ENCODE measurements at regions not wholly inside any gene's neighbourhood (a gene's known extent, or its start where the extent isn't known, plus 50 kb on each side); places are given as distances from the start of the nearest gene placed in this dataset.

DNA sequence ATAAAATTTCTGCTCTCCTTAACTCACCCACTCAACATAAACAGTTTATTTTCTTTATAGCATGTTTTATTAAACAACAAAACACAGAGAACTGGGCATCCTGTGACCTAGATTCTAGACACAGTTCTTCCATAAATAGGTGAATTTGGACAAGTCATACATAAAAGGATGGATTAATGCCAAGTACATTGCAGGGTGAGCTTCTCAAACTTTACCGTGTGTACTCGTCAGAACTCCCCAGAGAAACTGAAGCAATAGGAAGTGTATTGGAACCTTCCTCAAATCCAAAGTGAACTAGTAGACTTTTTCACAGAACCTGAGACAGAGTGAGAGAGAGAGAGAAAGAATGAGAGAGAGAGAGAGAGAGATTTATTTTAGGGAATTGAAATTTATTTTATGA is 139.7 kb downstream of the CD47 start:
- no peaks in the 10 kb centered on the region for H3K27me3 Mint-ChIP-seq (ENCODE audit: insufficient read depth, unreplicated experiment)
- no peak for TF ChIP-seq CTCF (IDR thresholded peaks at IDR 0.05; ENCODE audit: unreplicated experiment)
- BruUV-seq (replicated peaks): no TSS peak
- peaks cover 6% of the 10 kb centered on the region for H3K4me1 Mint-ChIP-seq (ENCODE audit: insufficient read depth, unreplicated experiment)
- DNase-seq (ENCODE audit: unreplicated experiment): no peak
- no peak overlapping the region for H3K4me3 Mint-ChIP-seq (ENCODE audit: unreplicated experiment)
- no peaks in the 10 kb centered on the region for H3K36me3 Mint-ChIP-seq (ENCODE audit: insufficient read depth, unreplicated experiment)
- no peaks in the 10 kb centered on the region for H3K9me3 Mint-ChIP-seq (ENCODE audit: unreplicated experiment)
- ChIA-PET CTCF (interaction anchor here (0.6 to 2.8 kb wide), 2 partner anchors 13 to 24 kb away, joined by 3 to 11 read pairs; no protein-coding TSS in a partner anchor), POLR2A (interaction anchor here (0.7 kb wide), 1 partner anchor 138 kb away, joined by 3 read pairs; no protein-coding TSS in a partner anchor)
- H3K27ac Mint-ChIP-seq (ENCODE audit: low read depth, unreplicated experiment): no peak overlapping the region
- intact Hi-C loops (cut with micrococcal nuclease): no loop called here

- intact Hi-C loops (cut with micrococcal nuclease): no loop called here
- Mint-ChIP-seq H3K9me3 (ENCODE audit: unreplicated experiment) (no peaks in the 10 kb centered on the region), H3K4me1 (ENCODE audit: insufficient read depth, unreplicated experiment) (peaks cover 6% of the 10 kb centered on the region), H3K27me3 (ENCODE audit: insufficient read depth, unreplicated experiment) (no peaks in the 10 kb centered on the region), H3K27ac (ENCODE audit: low read depth, unreplicated experiment) (no peak overlapping the region), H3K4me3 (ENCODE audit: unreplicated experiment) (no peak overlapping the region), H3K36me3 (ENCODE audit: insufficient read depth, unreplicated experiment) (no peaks in the 10 kb centered on the region)
- CTCF ChIA-PET: interaction anchor here (0.6 to 2.8 kb wide), 3 partner anchors 8 to 23 kb away, joined by 3 to 11 read pairs (median 4); no protein-coding TSS in a partner anchor
- POLR2A ChIA-PET: interaction anchor here (0.6 kb wide), 1 partner anchor 44 kb away, joined by 3 read pairs; no protein-coding TSS in a partner anchor
- DNase-seq (ENCODE audit: unreplicated experiment): no peak
- no peak for TF ChIP-seq CTCF (IDR thresholded peaks at IDR 0.05; ENCODE audit: unreplicated experiment)
- no TSS peak for BruUV-seq (replicated peaks)
These were observed 140.4 kb downstream of the CD47 start for GRCh38 chr3:107950417-107950816.

GRCh38 chr3:107949394-107949970 is 141.3 kb downstream of the CD47 start:
- no TSS peak for BruUV-seq (replicated peaks)
- H3K27ac Mint-ChIP-seq (ENCODE audit: low read depth, unreplicated experiment): no peak overlapping the region
- no peak overlapping the region for H3K4me3 Mint-ChIP-seq (ENCODE audit: unreplicated experiment)
- no peaks in the 10 kb centered on the region for H3K9me3 Mint-ChIP-seq (ENCODE audit: unreplicated experiment)
- ChIA-PET CTCF (interaction anchor here (0.6 to 2.8 kb wide), 5 partner anchors 11 to 375 kb away, joined by 3 to 11 read pairs (median 4); no protein-coding TSS in a partner anchor), POLR2A (interaction anchor here (1.0 kb wide), 1 partner anchor 56 kb away, joined by 3 read pairs; no protein-coding TSS in a partner anchor)
- H3K27me3 Mint-ChIP-seq (ENCODE audit: insufficient read depth, unreplicated experiment): no peaks in the 10 kb centered on the region
- intact Hi-C loops (cut with micrococcal nuclease): no loop called here
- H3K4me1 Mint-ChIP-seq (ENCODE audit: insufficient read depth, unreplicated experiment): peaks cover 6% of the 10 kb centered on the region
- no peak for TF ChIP-seq CTCF (IDR thresholded peaks at IDR 0.05; ENCODE audit: unreplicated experiment)
- H3K36me3 Mint-ChIP-seq (ENCODE audit: insufficient read depth, unreplicated experiment): no peaks in the 10 kb centered on the region
- no peak for DNase-seq (ENCODE audit: unreplicated experiment)

- Mint-ChIP-seq H3K4me3 (ENCODE audit: unreplicated experiment) (no peak overlapping the region), H3K27me3 (ENCODE audit: insufficient read depth, unreplicated experiment) (no peaks in the 10 kb centered on the region), H3K27ac (ENCODE audit: low read depth, unreplicated experiment) (no peak overlapping the region), H3K9me3 (ENCODE audit: unreplicated experiment) (no peaks in the 10 kb centered on the region), H3K4me1 (ENCODE audit: insufficient read depth, unreplicated experiment) (peaks cover 6% of the 10 kb centered on the region), H3K36me3 (ENCODE audit: insufficient read depth, unreplicated experiment) (no peaks in the 10 kb centered on the region)
- intact Hi-C loops (cut with micrococcal nuclease): no loop called here
- no peak for DNase-seq (ENCODE audit: unreplicated experiment)
- no TSS peak for BruUV-seq (replicated peaks)
- TF ChIP-seq CTCF (IDR thresholded peaks at IDR 0.05; ENCODE audit: unreplicated experiment): no peak
- CTCF ChIA-PET: no interaction called here
- POLR2A ChIA-PET: no interaction called here
These were observed 143.6 kb downstream of the CD47 start for GRCh38 chr3:107947203-107947602.

All from MCF 10A (cell line).